Activated naive CD8-positive, alpha-beta T cell treated with anti-CD3 and anti-CD28 coated beads, Interleukin-2, amount 50 U/mL, for 24 hours (primary cell): ENCODE measurements at regions not wholly inside any gene's neighbourhood (a gene's known extent, or its start where the extent isn't known, plus 50 kb on each side); places are given as distances from the start of the nearest gene placed in this dataset.

ENCODE experiments used
- ATAC-seq: fragments of 150-1000 bp; cut with Tn5 transposase; one replicate; pipeline ENCODE4 v1.10.0; 2021
- DNase-seq: peaks from one replicate; pipeline ENCODE4 v3.0.0; 2021
- H3K27ac Mint-ChIP-seq: one replicate; pipeline ENCODE4 v1.8.0; 2021; ENCODE audit warnings: mild to moderate bottlenecking, mixed read lengths
- H3K27me3 Mint-ChIP-seq: one replicate; pipeline ENCODE4 v1.8.0; 2021; ENCODE audit warnings: mixed read lengths
- H3K36me3 Mint-ChIP-seq: one replicate; pipeline ENCODE4 v1.8.0; 2021; ENCODE audit warnings: low read depth, mixed read lengths
- H3K4me1 Mint-ChIP-seq: one replicate; pipeline ENCODE4 v1.8.0; 2021; ENCODE audit warnings: mixed read lengths
- H3K4me3 Mint-ChIP-seq: one replicate; pipeline ENCODE4 v1.8.0; 2021; ENCODE audit warnings: mild to moderate bottlenecking, moderate library complexity, mixed read lengths
- H3K9me3 Mint-ChIP-seq: one replicate; pipeline ENCODE4 v1.8.0; 2021; ENCODE audit warnings: mixed read lengths

DNA sequence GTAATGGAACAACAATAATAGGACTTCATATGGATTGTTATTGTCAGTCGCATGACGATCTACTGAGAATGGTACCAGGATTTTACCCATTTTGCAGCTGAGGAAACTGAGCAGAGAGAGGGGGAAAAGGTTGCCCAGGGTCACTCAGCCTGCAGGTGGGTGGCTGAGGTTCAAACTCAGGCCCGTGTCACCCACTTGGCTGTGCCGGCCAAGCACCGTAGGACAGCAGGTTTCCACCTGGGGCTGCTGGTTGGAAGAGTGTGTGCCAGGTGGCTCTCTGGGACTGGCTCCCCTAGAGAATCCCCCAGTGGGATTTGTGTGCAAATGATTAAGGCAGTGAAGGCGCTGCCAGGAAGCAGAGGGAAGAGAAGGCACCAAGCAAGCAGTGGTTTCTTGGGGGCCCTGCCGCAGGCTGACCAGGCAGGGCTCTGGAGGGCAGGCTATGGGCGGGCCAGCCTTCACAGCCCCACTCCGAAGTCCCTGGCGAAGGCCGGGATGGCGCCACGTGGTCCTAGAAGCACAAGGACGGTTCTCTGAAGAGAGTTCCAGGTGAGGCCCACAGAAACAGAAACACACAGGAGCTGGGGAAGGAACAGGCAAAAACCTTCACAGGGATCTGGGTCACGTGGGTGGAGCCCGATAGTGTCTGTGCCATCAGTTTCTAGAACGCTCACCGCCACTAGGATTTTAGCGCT, 163.5 kb downstream of the IRF8 start:
- Mint-ChIP-seq H3K27ac (no peak overlapping the region), H3K4me1 (no peaks in the 10 kb centered on the region), H3K9me3 (no peaks in the 10 kb centered on the region), H3K36me3 (no peaks in the 10 kb centered on the region), H3K27me3 (no peaks in the 10 kb centered on the region), H3K4me3 (no peak overlapping the region)
- no peak for ATAC-seq
- DNase-seq, result no peak

DNA sequence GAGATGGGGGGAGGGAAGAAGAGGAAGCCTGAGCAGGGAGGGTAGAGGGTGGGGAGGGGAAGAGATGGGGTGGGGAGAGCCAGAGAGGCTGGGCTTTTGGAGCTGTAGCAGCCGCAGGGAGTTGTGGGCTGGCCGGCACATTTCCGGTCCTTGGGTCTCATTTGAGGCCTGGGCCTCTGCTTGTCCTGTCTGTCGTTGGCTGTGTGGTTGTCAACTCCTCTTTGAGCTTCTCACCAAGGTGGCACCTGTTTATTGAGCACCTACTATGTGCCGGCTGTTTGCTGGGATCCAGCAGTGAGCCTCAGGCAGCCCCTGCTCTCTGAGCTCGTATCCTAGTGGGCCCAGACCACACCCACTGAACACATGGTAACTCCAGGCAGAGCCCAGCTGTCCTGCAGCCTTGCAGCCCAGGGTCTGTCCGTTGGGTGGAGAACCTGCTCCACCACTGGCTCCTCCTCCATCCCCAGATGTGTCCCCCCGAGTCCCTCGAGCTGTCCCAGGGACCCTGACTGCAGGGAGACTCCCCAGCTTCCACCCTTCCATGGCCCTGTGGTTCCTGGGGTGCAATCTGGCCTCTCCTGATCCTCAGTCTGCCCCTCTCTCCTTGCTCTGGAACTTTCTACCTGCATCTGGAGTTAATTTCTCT, 164.9 kb downstream of the IRF8 start:
- H3K4me1 Mint-ChIP-seq, result no peaks in the 10 kb centered on the region
- peaks cover 3% of the 10 kb centered on the region for H3K27me3 Mint-ChIP-seq
- H3K4me3 Mint-ChIP-seq, result no peak overlapping the region
- no peaks in the 10 kb centered on the region for H3K9me3 Mint-ChIP-seq
- DNase-seq, result no peak
- H3K27ac Mint-ChIP-seq, result no peak overlapping the region
- no peaks in the 10 kb centered on the region for H3K36me3 Mint-ChIP-seq
- ATAC-seq, result no peak

DNA sequence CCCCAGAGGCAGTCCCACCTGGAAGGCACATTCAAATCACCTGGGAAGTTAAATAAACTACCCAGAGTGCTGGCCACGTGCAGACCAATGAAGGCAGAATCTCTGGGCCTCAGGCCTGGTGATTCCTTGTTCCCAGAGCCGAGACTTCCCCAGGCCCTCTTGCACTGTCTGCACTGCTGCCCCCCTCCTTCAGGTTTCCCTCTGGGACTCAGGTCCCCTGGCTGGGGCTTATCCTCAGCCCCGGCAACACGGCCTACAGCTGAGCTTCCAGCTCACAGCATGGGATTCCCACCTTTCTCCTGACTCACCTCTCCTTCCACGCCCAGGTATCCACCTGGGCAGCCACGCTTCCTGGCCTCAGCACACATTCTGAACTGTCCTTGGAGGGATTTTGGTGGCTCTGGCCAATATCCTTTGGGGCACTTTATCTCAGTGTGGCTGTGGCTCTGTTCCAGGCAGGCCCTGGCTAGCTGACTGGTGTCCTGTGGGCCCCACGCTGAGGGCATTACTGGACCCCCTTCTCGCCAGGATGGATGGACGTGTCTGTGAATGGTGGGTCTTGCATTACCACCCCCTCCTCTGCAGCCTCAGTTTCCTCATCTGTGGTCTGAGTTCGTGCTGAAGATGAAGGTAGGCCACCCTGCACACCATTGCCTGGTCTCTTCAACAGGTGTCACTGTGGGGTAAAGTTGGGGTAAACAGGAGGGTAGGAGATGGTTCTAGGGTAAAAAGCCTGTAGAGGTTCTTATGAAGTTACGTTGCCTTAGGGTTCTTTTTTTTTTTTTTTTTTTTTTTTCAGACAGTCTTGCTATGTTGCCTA, 165.7 kb downstream of the IRF8 start:
- ATAC-seq, result no peak
- Mint-ChIP-seq H3K36me3 (no peaks in the 10 kb centered on the region), H3K27ac (no peak overlapping the region), H3K4me1 (no peaks in the 10 kb centered on the region), H3K27me3 (peaks cover 3% of the 10 kb centered on the region), H3K4me3 (no peak overlapping the region), H3K9me3 (no peaks in the 10 kb centered on the region)
- DNase-seq, result no peak

DNA sequence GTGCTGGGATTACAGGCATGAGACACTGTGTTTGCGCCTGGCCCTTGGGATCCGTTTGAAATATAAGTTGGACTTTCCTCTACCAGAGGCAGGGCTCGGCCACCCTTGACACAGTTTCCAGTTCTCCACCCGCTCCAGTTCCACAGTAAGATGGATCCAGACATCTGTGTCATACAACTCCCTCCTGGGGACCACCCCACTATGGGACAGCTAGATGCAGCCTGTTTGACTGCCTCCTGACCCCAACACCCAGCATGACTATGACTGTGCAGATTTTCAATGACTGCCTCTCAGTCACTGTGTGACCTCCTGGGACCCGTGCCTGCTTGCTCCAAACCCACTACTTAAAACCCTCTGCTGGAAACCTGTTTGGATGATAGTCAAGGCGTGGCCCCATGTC, 166.7 kb downstream of the IRF8 start:
- ATAC-seq, result no peak
- no peak overlapping the region for H3K4me3 Mint-ChIP-seq
- peaks cover 3% of the 10 kb centered on the region for H3K27me3 Mint-ChIP-seq
- no peaks in the 10 kb centered on the region for H3K4me1 Mint-ChIP-seq
- no peak overlapping the region for H3K27ac Mint-ChIP-seq
- no peaks in the 10 kb centered on the region for H3K9me3 Mint-ChIP-seq
- DNase-seq, result no peak
- no peaks in the 10 kb centered on the region for H3K36me3 Mint-ChIP-seq

GRCh38 chr16:86066811-86067210, 167.8 kb downstream of the IRF8 start:
- Mint-ChIP-seq H3K4me1 (no peaks in the 10 kb centered on the region), H3K4me3 (no peak overlapping the region), H3K27me3 (peaks cover 3% of the 10 kb centered on the region), H3K9me3 (no peaks in the 10 kb centered on the region), H3K36me3 (no peaks in the 10 kb centered on the region), H3K27ac (no peak overlapping the region)
- no peak for DNase-seq
- no peak for ATAC-seq

GRCh38 chr16:86067516-86067915, 168.6 kb downstream of the IRF8 start:
- Mint-ChIP-seq H3K4me1 (no peaks in the 10 kb centered on the region), H3K36me3 (no peaks in the 10 kb centered on the region), H3K4me3 (no peak overlapping the region), H3K27me3 (peaks cover 3% of the 10 kb centered on the region), H3K27ac (no peak overlapping the region), H3K9me3 (no peaks in the 10 kb centered on the region)
- ATAC-seq, result no peak
- DNase-seq, result no peak

GRCh38 chr16:86067936-86068335, 169.0 kb downstream of the IRF8 start:
- H3K9me3 Mint-ChIP-seq, result no peaks in the 10 kb centered on the region
- H3K4me1 Mint-ChIP-seq, result no peaks in the 10 kb centered on the region
- no peak overlapping the region for H3K4me3 Mint-ChIP-seq
- no peaks in the 10 kb centered on the region for H3K36me3 Mint-ChIP-seq
- no peak for DNase-seq
- no peak overlapping the region for H3K27ac Mint-ChIP-seq
- ATAC-seq, result no peak
- H3K27me3 Mint-ChIP-seq, result peaks cover 6% of the 10 kb centered on the region

- ATAC-seq (no peak), DNase-seq (no peak)
- Mint-ChIP-seq H3K27me3 (peaks cover 6% of the 10 kb centered on the region), H3K27ac (no peak overlapping the region), H3K36me3 (no peaks in the 10 kb centered on the region), H3K4me3 (no peak overlapping the region), H3K9me3 (no peaks in the 10 kb centered on the region), H3K4me1 (no peaks in the 10 kb centered on the region)
These were observed 169.8 kb downstream of the IRF8 start for GRCh38 chr16:86068722-86069121.

GRCh38 chr16:86069736-86070298, 170.9 kb downstream of the IRF8 start:
- ATAC-seq (no peak), DNase-seq (no peak)
- Mint-ChIP-seq H3K9me3 (no peaks in the 10 kb centered on the region), H3K4me1 (no peaks in the 10 kb centered on the region), H3K27me3 (peaks cover 10% of the 10 kb centered on the region), H3K4me3 (no peak overlapping the region), H3K36me3 (no peaks in the 10 kb centered on the region), H3K27ac (no peak overlapping the region)

- DNase-seq, result no peak
- Mint-ChIP-seq H3K9me3 (no peaks in the 10 kb centered on the region), H3K27ac (no peak overlapping the region), H3K27me3 (peaks cover 10% of the 10 kb centered on the region), H3K36me3 (no peaks in the 10 kb centered on the region), H3K4me1 (no peaks in the 10 kb centered on the region), H3K4me3 (no peak overlapping the region)
- no peak for ATAC-seq
These were observed 171.5 kb downstream of the IRF8 start for GRCh38 chr16:86070484-86070883.

DNA sequence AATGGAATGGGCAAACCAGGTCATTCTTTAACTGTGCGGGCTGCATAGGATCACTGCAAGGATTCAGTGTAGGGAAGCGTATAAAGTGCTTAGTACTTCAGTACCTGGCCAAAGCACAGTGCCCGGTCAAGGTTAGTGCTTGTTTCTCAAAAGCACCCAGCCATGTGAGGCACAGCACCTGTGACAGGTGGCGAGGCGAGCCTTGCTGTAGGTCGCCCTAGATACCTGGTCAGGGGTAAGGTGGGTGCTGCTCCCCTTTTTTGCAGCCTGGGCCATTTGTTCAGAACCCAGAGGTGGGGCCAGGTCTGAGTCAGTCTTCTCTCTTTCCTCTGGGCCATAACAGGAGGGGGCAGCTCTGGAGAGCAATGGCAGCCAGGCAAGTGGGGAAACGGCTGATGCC, 172.0 kb downstream of the IRF8 start:
- no peaks in the 10 kb centered on the region for H3K4me1 Mint-ChIP-seq
- peaks cover 10% of the 10 kb centered on the region for H3K27me3 Mint-ChIP-seq
- H3K36me3 Mint-ChIP-seq, result no peaks in the 10 kb centered on the region
- H3K9me3 Mint-ChIP-seq, result no peaks in the 10 kb centered on the region
- no peak for DNase-seq
- H3K27ac Mint-ChIP-seq, result no peak overlapping the region
- H3K4me3 Mint-ChIP-seq, result no peak overlapping the region
- no peak for ATAC-seq

- DNase-seq (no peak), ATAC-seq (no peak)
- Mint-ChIP-seq H3K36me3 (no peaks in the 10 kb centered on the region), H3K9me3 (no peaks in the 10 kb centered on the region), H3K27ac (peak overlapping the region; percentile 60), H3K4me1 (no peaks in the 10 kb centered on the region), H3K27me3 (peaks cover 10% of the 10 kb centered on the region), H3K4me3 (no peak overlapping the region)
These were observed 172.8 kb downstream of the IRF8 start for GRCh38 chr16:86071611-86072240.

DNA sequence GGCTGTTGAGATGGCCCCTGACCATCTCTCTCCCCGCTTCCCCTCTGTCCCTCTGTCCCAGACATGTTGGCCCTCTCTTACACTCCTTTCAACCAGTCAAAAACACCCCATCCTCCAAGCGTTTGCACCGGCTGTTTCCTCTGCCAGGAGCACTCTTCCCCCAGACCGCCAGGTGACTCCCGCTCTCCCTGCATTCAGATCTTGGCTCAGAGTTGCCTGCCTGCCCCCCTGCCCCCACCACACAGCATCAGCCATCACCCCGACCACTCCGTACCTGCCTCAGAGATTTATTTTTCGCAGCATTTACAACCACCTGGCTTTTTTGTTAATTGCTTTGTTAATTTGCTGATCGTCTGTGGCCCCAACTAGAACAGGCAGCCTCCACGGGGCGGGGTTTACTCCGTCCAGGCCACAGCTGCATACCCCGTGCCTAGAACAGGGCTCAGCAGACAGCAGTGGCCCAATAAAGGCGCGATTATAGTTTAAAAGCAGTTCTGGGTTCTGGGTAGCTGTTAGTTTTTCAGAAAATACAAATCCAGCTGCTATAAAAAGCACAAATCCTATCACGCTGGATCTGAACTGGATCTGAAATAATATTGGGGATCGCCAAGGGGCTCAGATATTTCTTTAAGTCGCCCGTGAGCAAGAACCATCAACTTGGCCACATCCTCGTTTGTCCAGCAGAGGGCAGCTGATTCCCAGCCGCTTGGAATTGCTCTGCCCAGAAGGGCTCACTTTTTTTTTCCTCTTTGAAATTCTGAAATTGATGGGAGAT, 173.6 kb downstream of the IRF8 start:
- DNase-seq, result peak; percentile 54
- H3K36me3 Mint-ChIP-seq, result no peaks in the 10 kb centered on the region
- no peaks in the 10 kb centered on the region for H3K4me1 Mint-ChIP-seq
- peaks cover 14% of the 10 kb centered on the region for H3K27me3 Mint-ChIP-seq
- no peaks in the 10 kb centered on the region for H3K9me3 Mint-ChIP-seq
- no peak for ATAC-seq
- no peak overlapping the region for H3K4me3 Mint-ChIP-seq
- H3K27ac Mint-ChIP-seq, result no peak overlapping the region

DNA sequence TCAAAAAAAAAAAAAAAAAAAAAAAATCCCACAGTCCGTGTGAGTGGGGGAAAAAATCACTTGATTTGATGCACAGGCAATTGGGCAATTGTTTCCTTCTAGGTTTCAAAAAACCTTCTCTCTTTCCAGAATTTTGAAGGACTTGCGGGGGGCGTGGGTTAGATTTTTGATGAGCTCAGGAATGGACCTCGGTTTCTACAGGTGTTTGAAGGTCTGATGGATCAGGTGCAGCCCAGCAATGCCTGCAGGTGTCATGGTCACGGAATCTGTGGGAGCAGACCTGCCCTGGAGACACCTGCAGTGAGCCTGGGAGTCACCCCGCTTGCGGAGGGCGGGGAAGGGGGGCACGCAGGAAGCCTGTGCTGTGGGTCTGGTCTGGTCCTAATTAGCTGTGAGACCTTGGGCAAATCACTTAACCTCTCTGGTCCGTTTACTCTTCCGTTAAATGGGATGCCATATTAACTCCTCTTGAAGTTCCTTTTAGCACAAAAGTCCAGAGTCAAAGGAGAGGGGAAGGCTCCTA, 174.2 kb downstream of the IRF8 start:
- DNase-seq (no peak), ATAC-seq (no peak)
- Mint-ChIP-seq H3K36me3 (no peaks in the 10 kb centered on the region), H3K4me3 (no peak overlapping the region), H3K27me3 (peaks cover 10% of the 10 kb centered on the region), H3K9me3 (no peaks in the 10 kb centered on the region), H3K27ac (no peak overlapping the region), H3K4me1 (no peaks in the 10 kb centered on the region)
